ENCODE measurements at regions not wholly inside any gene's neighbourhood (a gene's known extent, or its start where the extent isn't known, plus 50 kb on each side); places are given as distances from the start of the nearest gene placed in this dataset.

- no peak for TF ChIP-seq HNF4A (conservative IDR thresholded peaks at IDR 0.05)
- TF ChIP-seq, protein P1, sequence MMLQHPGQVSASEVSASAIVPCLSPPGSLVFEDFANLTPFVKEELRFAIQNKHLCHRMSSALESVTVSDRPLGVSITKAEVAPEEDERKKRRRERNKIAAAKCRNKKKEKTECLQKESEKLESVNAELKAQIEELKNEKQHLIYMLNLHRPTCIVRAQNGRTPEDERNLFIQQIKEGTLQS (IDR thresholded peaks at IDR 0.05) = no peak
- TF ChIP-seq EGR1 (IDR thresholded peaks at IDR 0.05; ENCODE audit: low read depth in 2 of 2) = no peak
- TF ChIP-seq YY1 (IDR thresholded peaks at IDR 0.05) = no peak
- no peak for TF ChIP-seq TAF1 (conservative IDR thresholded peaks at IDR 0.05)
- no peak for TF ChIP-seq ZBTB33 (IDR thresholded peaks at IDR 0.05)
- TF ChIP-seq FOXA1 (IDR thresholded peaks at IDR 0.05) = no peak
- H3K9me3 ChIP-seq (ENCODE audit: control insufficient read depth in 4 of 4, low read length in 3 of 4) = no peaks in the 10 kb centered on the region
- 96% methylated on average over 1 of the region's 1 CpG for WGBS
Observed at GRCh38 chr5:67481362-67481761, 284.8 kb upstream of the CD180 start.

DNA sequence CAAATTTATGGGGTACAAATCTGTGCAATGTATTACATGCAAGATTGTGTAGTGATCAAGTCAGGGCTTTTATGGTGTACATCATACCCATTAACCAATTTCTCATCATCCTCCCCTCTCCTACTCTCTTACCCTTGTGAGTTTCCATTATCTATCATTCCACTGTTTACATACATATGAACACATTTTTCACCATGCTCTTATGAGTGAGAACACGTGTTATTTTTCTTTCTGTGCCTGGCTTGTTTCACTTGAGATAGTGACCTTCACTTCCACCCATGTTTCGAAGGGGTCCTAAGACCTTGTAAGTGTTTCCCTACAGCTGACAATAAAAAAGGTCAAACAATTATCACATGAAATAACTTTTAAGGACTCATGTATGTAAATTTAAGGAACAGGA lies 281.7 kb upstream of the CD180 start:
- no peak overlapping the region for H3K9ac ChIP-seq (ENCODE audit: low read depth in 1 of 2, low read length in 2 of 2)
- H3K27me3 ChIP-seq (ENCODE audit: control insufficient read depth in 4 of 4, insufficient read depth in 4 of 4, low read length in 3 of 4) = no peaks in the 10 kb centered on the region
- 85% methylated on average over 2 of the region's 2 CpGs for WGBS
- no peaks in the 10 kb centered on the region for H3K4me1 ChIP-seq (ENCODE audit: control insufficient read depth in 4 of 4, insufficient read depth in 4 of 4, low read length in 3 of 4)
- TF ChIP-seq SP1 (IDR thresholded peaks at IDR 0.05) (no peak), FOXA2 (IDR thresholded peaks at IDR 0.05) (no peak), HNF4G (IDR thresholded peaks at IDR 0.05) (no peak), TAF1 (conservative IDR thresholded peaks at IDR 0.05) (no peak)
- TF ChIP-seq, protein P1 (IDR thresholded peaks at IDR 0.05) = no peak
- H3K27ac ChIP-seq (ENCODE audit: low read depth in 1 of 2, low read length in 2 of 2) = no peak overlapping the region
- no peak for DNase-seq (ENCODE audit: low spot score)
- no peaks in the 10 kb centered on the region for H3K9me3 ChIP-seq (ENCODE audit: control insufficient read depth in 4 of 4, low read length in 3 of 4)
- peaks cover 0 to 1% (median 0%) of the 10 kb centered on the region in 4 donors for H3K36me3 ChIP-seq (ENCODE audit: control insufficient read depth in 4 of 4, insufficient read depth in 3 of 4, low read depth in 1 of 4, low read length in 3 of 4)
- no peak overlapping the region for H3K4me3 ChIP-seq (ENCODE audit: low read depth in 1 of 3, low read length in 3 of 3)

More at GRCh38 chr5:67481362-67481761, 284.8 kb upstream of the CD180 start:
- H3K27ac ChIP-seq (ENCODE audit: low read depth in 1 of 2, low read length in 2 of 2) = no peak overlapping the region
- no peaks in the 10 kb centered on the region for H3K4me1 ChIP-seq (ENCODE audit: control insufficient read depth in 4 of 4, insufficient read depth in 4 of 4, low read length in 3 of 4)
- H3K4me3 ChIP-seq (ENCODE audit: low read depth in 1 of 3, low read length in 3 of 3) = no peak overlapping the region
- H3K27me3 ChIP-seq (ENCODE audit: control insufficient read depth in 4 of 4, insufficient read depth in 4 of 4, low read length in 3 of 4) = no peaks in the 10 kb centered on the region
- peaks cover 0 to 1% (median 0%) of the 10 kb centered on the region in 4 donors for H3K36me3 ChIP-seq (ENCODE audit: control insufficient read depth in 4 of 4, insufficient read depth in 3 of 4, low read depth in 1 of 4, low read length in 3 of 4)
- H3K9ac ChIP-seq (ENCODE audit: low read depth in 1 of 2, low read length in 2 of 2) = no peak overlapping the region
- DNase-seq (ENCODE audit: low spot score) = no peak

DNA sequence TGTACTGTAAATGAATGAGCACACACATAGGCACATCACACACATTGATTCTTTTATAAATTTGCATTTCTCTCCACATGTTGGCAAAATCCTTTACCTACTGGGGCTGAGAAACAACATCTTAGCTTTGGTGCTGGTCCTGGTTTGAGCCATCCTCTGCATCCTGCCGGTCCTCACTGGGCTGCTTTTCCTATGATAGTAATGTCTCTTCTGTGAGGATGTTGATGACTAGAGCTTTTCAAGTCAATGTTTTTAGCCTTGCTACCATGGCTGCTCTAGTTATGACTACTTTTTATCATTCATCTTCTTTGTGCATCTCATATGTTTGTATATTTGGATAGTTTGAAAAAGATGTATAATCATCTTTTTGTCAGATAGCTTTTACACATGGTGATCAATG lies 280.4 kb upstream of the CD180 start:
- Histone ChIP-seq H3K9ac (ENCODE audit: low read depth in 1 of 2, low read length in 2 of 2) (no peak overlapping the region), H3K9me3 (ENCODE audit: control insufficient read depth in 4 of 4, low read length in 3 of 4) (no peaks in the 10 kb centered on the region), H3K27ac (ENCODE audit: low read depth in 1 of 2, low read length in 2 of 2) (no peak overlapping the region), H3K4me3 (ENCODE audit: low read depth in 1 of 3, low read length in 3 of 3) (no peak overlapping the region), H3K27me3 (ENCODE audit: control insufficient read depth in 4 of 4, insufficient read depth in 4 of 4, low read length in 3 of 4) (no peaks in the 10 kb centered on the region), H3K36me3 (ENCODE audit: control insufficient read depth in 4 of 4, insufficient read depth in 3 of 4, low read depth in 1 of 4, low read length in 3 of 4) (peaks cover 0 to 1% (median 0%) of the 10 kb centered on the region in 4 donors), H3K4me1 (ENCODE audit: control insufficient read depth in 4 of 4, insufficient read depth in 4 of 4, low read length in 3 of 4) (no peaks in the 10 kb centered on the region)
- no peak for TF ChIP-seq GABPA (IDR thresholded peaks at IDR 0.05 in 1 of 2, conservative IDR thresholded peaks at IDR 0.05 in 1 of 2)
- TF ChIP-seq SP1 (IDR thresholded peaks at IDR 0.05) = no peak
- TF ChIP-seq REST (IDR thresholded peaks at IDR 0.05) = no peak
- no peak for DNase-seq (ENCODE audit: low spot score)
- WGBS = 97% methylated on average over 1 of the region's 1 CpG

Data from liver (tissue), 7 donors.